ENCODE measurements at regions not wholly inside any gene's neighbourhood (a gene's known extent, or its start where the extent isn't known, plus 50 kb on each side); places are given as distances from the start of the nearest gene placed in this dataset.

DNA sequence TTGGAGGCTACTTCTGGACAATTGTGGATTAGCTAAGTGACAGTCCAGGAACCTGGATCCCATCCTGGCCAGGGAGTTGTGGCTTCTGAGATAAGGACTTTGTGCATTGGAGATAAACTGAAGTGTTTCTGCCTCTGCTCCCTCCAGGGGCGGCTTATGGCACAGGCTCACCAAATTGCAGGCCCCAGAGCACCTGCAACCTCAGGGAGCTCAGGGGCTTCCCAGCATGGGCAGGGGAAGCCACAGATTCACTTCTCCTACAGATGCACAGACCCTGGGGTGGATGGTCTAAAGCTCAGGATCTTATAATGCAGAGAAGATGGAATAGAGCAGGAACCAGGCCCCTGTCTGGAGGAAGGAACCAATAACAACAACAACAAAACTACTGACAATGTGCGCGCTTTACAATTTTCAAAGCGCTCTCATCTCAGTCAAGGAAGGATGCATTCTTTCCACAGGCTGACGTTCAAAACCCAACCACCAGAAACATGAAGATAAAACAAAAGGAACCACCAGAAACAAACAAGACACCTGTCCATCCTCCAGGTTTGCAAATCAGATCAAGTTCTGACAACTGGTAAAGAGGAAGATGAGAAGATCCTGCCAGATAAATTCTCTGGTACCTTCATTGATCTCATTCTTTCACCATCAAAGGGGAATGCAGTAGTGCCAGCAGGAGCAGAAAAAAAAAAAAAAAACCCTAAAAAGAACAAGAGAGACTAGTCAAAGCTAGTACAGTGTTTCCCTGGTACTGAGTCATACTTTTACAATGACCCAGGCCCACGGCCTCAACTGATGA lies 121.0 kb upstream of the IRF2BP2 start:
- TF ChIP-seq, protein P1, sequence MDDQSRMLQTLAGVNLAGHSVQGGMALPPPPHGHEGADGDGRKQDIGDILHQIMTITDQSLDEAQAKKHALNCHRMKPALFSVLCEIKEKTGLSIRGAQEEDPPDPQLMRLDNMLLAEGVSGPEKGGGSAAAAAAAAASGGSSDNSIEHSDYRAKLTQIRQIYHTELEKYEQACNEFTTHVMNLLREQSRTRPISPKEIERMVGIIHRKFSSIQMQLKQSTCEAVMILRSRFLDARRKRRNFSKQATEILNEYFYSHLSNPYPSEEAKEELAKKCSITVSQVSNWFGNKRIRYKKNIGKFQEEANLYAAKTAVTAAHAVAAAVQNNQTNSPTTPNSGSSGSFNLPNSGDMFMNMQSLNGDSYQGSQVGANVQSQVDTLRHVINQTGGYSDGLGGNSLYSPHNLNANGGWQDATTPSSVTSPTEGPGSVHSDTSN (IDR thresholded peaks at IDR 0.05), result peak; percentile 50; the same call in 1 of the 2 replicates
- TF ChIP-seq RXRA (IDR thresholded peaks at IDR 0.05; ENCODE audit: borderline replicate concordance, low read depth), result no peak

All from SK-N-SH (cell line).